ENCODE measurements at regions not wholly inside any gene's neighbourhood (a gene's known extent, or its start where the extent isn't known, plus 50 kb on each side); places are given as distances from the start of the nearest gene placed in this dataset.

DNA sequence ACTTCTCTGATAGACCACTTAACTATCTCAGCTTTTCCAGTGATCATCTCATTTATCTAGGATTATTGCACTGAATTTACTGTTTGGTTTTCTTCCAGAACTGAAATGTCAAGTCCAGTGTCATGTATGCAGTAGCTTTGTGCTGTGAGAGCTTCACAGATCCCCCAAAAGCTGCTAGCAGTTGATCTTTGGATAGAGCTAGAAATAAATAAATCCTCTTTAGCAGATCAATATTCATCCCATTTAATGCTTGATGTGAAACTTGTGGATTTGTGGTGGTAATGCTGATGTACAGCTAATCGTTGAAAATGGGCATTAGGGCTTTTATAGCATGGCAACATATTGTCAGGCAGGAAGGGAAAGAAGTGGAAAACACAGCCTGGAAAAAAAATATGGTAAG is 509.6 kb upstream of the FAM241A start:
- Histone ChIP-seq H3K4ac (ENCODE audit: low read depth, low read length) (no peak overlapping the region), H4K8ac (ENCODE audit: low read depth in 2 of 2, low read length in 2 of 2) (no peak overlapping the region), H3K79me1 (ENCODE audit: low read depth in 1 of 2, low read length in 2 of 2) (no peaks in the 10 kb centered on the region), H4K91ac (ENCODE audit: insufficient read depth, low read depth, low read length) (no peak overlapping the region), H2BK120ac (ENCODE audit: low read depth, low read length) (no peak overlapping the region), H2BK5ac (ENCODE audit: low read depth, low read length, poor library complexity, severe bottlenecking) (no peak overlapping the region), H3K14ac (replicated peaks; ENCODE audit: low read depth, low read length) (no peak overlapping the region), H3K18ac (ENCODE audit: low read depth, low read length) (no peak overlapping the region), H2BK20ac (ENCODE audit: low read depth, low read length) (no peak overlapping the region), H2AFZ (replicated peaks; ENCODE audit: low read length, poor library complexity) (no peak overlapping the region), H2AK5ac (ENCODE audit: low read depth, low read length) (no peak overlapping the region), H3K27me3 (ENCODE audit: control insufficient read depth, insufficient read depth, low read length) (no peaks in the 10 kb centered on the region), H3K9ac (ENCODE audit: low read depth, low read length) (no peak overlapping the region), H3K9me1 (ENCODE audit: insufficient read depth, low read length) (no peaks in the 10 kb centered on the region), H3K23ac (ENCODE audit: low read depth, low read length) (no peak overlapping the region), H3K4me2 (ENCODE audit: low read depth, low read length) (no peak overlapping the region), H3K4me1 (ENCODE audit: control insufficient read depth, insufficient read depth, low read length) (no peaks in the 10 kb centered on the region; the same call in 1 of the 2 replicates), H3K4me3 (ENCODE audit: insufficient read depth, low read depth, low read length) (no peak overlapping the region), H3K36me3 (ENCODE audit: control insufficient read depth, insufficient read depth, low read length) (no peaks in the 10 kb centered on the region), H2AK9ac (replicated peaks; ENCODE audit: low read depth, low read length, poor library complexity) (no peak overlapping the region), H2BK15ac (ENCODE audit: low read depth, low read length) (no peak overlapping the region), H3K27ac (ENCODE audit: insufficient read depth, low read length) (no peak overlapping the region), H4K5ac (ENCODE audit: low read depth, low read length) (no peak overlapping the region), H4K20me1 (ENCODE audit: insufficient read depth, low read length) (no peaks in the 10 kb centered on the region), H3K9me3 (ENCODE audit: control insufficient read depth, insufficient read depth, low read length) (no peaks in the 10 kb centered on the region), H3K56ac (ENCODE audit: extremely low read depth, insufficient read depth, low read length) (no peak overlapping the region)
- TF ChIP-seq FOS (IDR thresholded peaks at IDR 0.05; ENCODE audit: low read depth, low read length) (no peak), POLR2A (IDR thresholded peaks at IDR 0.05; ENCODE audit: low read depth, low read length) (no peak), RFX5 (IDR thresholded peaks at IDR 0.05; ENCODE audit: low read depth, low read length) (no peak), BHLHE40 (IDR thresholded peaks at IDR 0.05; ENCODE audit: low read depth, low read length) (no peak), MAZ (IDR thresholded peaks at IDR 0.05; ENCODE audit: borderline replicate concordance, low read depth, low read length) (no peak), CEBPB (IDR thresholded peaks at IDR 0.05; ENCODE audit: low read depth, low read length) (no peak)
- intact Hi-C loops (cut with micrococcal nuclease) = loop anchor here (10.0 kb wide), 1 partner anchor 771 kb away; no protein-coding TSS in a partner anchor
- WGBS, 2 experiments (ENCODE audit: extremely low coverage in 2 of 2, insufficient read length in 1 of 2) = 33% methylated on average over 1 of the region's 1 CpG; no CpG with 5 or more reads in 1 of the 2 experiments
- BruUV-seq (replicated peaks) = no TSS peak
- ChIA-PET POLR2A (ENCODE audit: unreplicated experiment) (no interaction called here), CTCF (no interaction called here)
- dilution Hi-C loops (cut with HindIII; ENCODE audit: low sequenced_read_pairs, unreplicated experiment) = no loop called here
- no peak for ATAC-seq (ENCODE audit: low read depth)
- in situ Hi-C loops (cut with MboI; ENCODE audit: low sequenced_read_pairs) = loop anchor here (25.0 kb wide), 1 partner anchor 673 kb away; no protein-coding TSS in a partner anchor
- DNase-seq = no peak

Measured in IMR-90 (cell line).